Ovary (tissue), 3 donors: ENCODE measurements at regions not wholly inside any gene's neighbourhood (a gene's known extent, or its start where the extent isn't known, plus 50 kb on each side); places are given as distances from the start of the nearest gene placed in this dataset.

Experiments used
- EP300 ChIP-seq: sonication (generic); formaldehyde crosslinking; IDR thresholded peaks from one replicate; pipeline ENCODE4 v1.6.1; 2017; ENCODE audit warnings: antibody characterized with exemption
- POLR2A ChIP-seq: fragments of 450-650 bp; IDR thresholded peaks from one replicate; pipeline ENCODE4 v1.6.1; 2017; ENCODE audit warnings: antibody characterized with exemption, mild to moderate bottlenecking, moderate library complexity
- TF ChIP-seq, protein P1 (sequence below), 3 donors: fragments of 450-650 bp in 2 of 3; fragments of 200-600 bp in 1 of 3; IDR thresholded peaks; one replicate each; pipeline versions ENCODE4 v1.5.1 to v1.8.0; 2016 to 2022; ENCODE audit warnings: antibody characterized with exemption in 3 of 3, mild to moderate bottlenecking in 1 of 3
- donor health status: DM: no; HTN: no; CAD: no.

DNA sequence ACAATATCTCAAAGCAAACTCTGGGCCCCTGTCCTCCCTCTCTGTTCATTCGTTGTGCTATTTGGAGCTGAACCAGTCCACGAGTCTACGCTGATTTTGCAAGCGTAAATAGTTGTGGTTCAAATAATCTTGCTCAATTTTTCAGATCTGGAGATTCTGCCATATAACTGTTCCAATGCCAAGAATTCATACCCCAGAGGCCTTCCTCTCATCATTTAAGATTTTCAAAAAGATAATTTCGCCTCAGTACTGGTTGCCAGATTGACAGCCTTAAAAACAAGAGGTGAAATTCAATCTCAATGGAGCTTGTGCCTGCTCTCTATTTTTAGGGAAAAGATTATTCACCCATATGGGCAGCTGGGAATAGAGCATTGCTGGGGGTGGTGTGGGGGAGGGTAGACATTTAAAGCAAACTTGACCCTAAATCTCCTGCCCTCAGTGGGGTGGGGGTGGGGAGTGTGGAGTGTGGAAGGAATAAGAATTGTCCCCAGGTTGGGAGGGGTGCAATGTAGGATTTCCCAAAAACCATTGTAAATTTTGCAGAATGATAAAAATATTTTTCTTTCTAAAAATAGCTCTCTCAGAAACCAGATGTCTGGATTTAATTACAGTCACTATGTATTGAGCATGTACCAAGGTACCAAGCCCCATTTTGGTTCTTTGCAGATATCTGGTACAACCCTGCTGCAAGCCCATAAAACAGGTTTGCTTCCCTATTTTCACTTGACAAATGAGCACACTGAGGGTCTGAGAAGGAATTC is 104.7 kb upstream of the EEPD1 start:
- no peak for TF ChIP-seq EP300
- TF ChIP-seq, protein P1, sequence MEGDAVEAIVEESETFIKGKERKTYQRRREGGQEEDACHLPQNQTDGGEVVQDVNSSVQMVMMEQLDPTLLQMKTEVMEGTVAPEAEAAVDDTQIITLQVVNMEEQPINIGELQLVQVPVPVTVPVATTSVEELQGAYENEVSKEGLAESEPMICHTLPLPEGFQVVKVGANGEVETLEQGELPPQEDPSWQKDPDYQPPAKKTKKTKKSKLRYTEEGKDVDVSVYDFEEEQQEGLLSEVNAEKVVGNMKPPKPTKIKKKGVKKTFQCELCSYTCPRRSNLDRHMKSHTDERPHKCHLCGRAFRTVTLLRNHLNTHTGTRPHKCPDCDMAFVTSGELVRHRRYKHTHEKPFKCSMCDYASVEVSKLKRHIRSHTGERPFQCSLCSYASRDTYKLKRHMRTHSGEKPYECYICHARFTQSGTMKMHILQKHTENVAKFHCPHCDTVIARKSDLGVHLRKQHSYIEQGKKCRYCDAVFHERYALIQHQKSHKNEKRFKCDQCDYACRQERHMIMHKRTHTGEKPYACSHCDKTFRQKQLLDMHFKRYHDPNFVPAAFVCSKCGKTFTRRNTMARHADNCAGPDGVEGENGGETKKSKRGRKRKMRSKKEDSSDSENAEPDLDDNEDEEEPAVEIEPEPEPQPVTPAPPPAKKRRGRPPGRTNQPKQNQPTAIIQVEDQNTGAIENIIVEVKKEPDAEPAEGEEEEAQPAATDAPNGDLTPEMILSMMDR (IDR thresholded peaks at IDR 0.05), result no peak
- TF ChIP-seq POLR2A, result no peak
